ENCODE measurements at regions not wholly inside any gene's neighbourhood (a gene's known extent, or its start where the extent isn't known, plus 50 kb on each side); places are given as distances from the start of the nearest gene placed in this dataset.
"Not testable (repeated sequence)": the region's sequence is repeated elsewhere in the genome, so short reads cannot be mapped to it uniquely, and the experiment has no call there.

GRCh38 chr5:174937201-174938123, 213.1 kb downstream of the MSX2 start:
- peak; percentile 32 for DNase-seq
- 51% methylated on average over 5 of the region's 6 CpGs for WGBS (ENCODE audit: insufficient coverage)

GRCh38 chr5:174935854-174936474, 211.6 kb downstream of the MSX2 start:
- H3K4me1 ChIP-seq (ENCODE audit: control insufficient read depth, insufficient read depth, low read length) = no peaks in the 10 kb centered on the region
- DNase-seq = peak; percentile 56
- no peak overlapping the region for H3K4me3 ChIP-seq (ENCODE audit: low read length)
- WGBS (ENCODE audit: insufficient coverage) = 33% methylated on average over 3 of the region's 9 CpGs
- H3K36me3 ChIP-seq (ENCODE audit: control insufficient read depth, insufficient read depth, low read length) = no peaks in the 10 kb centered on the region
- H3K27me3 ChIP-seq (ENCODE audit: control insufficient read depth, insufficient read depth, low read length) = peaks cover 3% of the 10 kb centered on the region
- no peak overlapping the region for H3K27ac ChIP-seq (ENCODE audit: low read length)
- H3K9me3 ChIP-seq (replicated peaks; ENCODE audit: control insufficient read depth, low read depth, low read length) = no peaks in the 10 kb centered on the region

More at GRCh38 chr5:174937201-174938123, 213.1 kb downstream of the MSX2 start:
- H3K36me3 ChIP-seq (ENCODE audit: control insufficient read depth, insufficient read depth, low read length) = no peaks in the 10 kb centered on the region
- H3K4me3 ChIP-seq (ENCODE audit: low read length) = no peak overlapping the region
- H3K27ac ChIP-seq (ENCODE audit: low read length) = no peak overlapping the region
- H3K9me3 ChIP-seq (replicated peaks; ENCODE audit: control insufficient read depth, low read depth, low read length) = no peaks in the 10 kb centered on the region
- H3K4me1 ChIP-seq (ENCODE audit: control insufficient read depth, insufficient read depth, low read length) = no peaks in the 10 kb centered on the region
- H3K27me3 ChIP-seq (ENCODE audit: control insufficient read depth, insufficient read depth, low read length) = peaks cover 8% of the 10 kb centered on the region

GRCh38 chr5:174931033-174931432, 206.7 kb downstream of the MSX2 start:
- not testable (repeated sequence) for DNase-seq; H3K27me3 ChIP-seq (ENCODE audit: control insufficient read depth, insufficient read depth, low read length); H3K4me3 ChIP-seq (ENCODE audit: low read length); H3K27ac ChIP-seq (ENCODE audit: low read length); H3K4me1 ChIP-seq (ENCODE audit: control insufficient read depth, insufficient read depth, low read length); H3K36me3 ChIP-seq (ENCODE audit: control insufficient read depth, insufficient read depth, low read length); H3K9me3 ChIP-seq (replicated peaks; ENCODE audit: control insufficient read depth, low read depth, low read length)
- 100% methylated on average over 1 of the region's 4 CpGs for WGBS (ENCODE audit: insufficient coverage)

- H3K4me3 ChIP-seq (ENCODE audit: low read length) = no peak overlapping the region
- no peaks in the 10 kb centered on the region for H3K9me3 ChIP-seq (replicated peaks; ENCODE audit: control insufficient read depth, low read depth, low read length)
- H3K36me3 ChIP-seq (ENCODE audit: control insufficient read depth, insufficient read depth, low read length) = no peaks in the 10 kb centered on the region
- H3K4me1 ChIP-seq (ENCODE audit: control insufficient read depth, insufficient read depth, low read length) = no peaks in the 10 kb centered on the region
- H3K27ac ChIP-seq (ENCODE audit: low read length) = no peak overlapping the region
- WGBS (ENCODE audit: insufficient coverage) = no CpG with 5 or more reads among the region's 1 CpG
- DNase-seq = no peak
- no peaks in the 10 kb centered on the region for H3K27me3 ChIP-seq (ENCODE audit: control insufficient read depth, insufficient read depth, low read length)
These were observed 201.2 kb downstream of the MSX2 start for GRCh38 chr5:174925586-174925985.

GRCh38 chr5:174922955-174923354, 198.6 kb downstream of the MSX2 start:
- Histone ChIP-seq H3K4me1 (ENCODE audit: control insufficient read depth, insufficient read depth, low read length) (no peaks in the 10 kb centered on the region), H3K4me3 (ENCODE audit: low read length) (no peak overlapping the region), H3K27ac (ENCODE audit: low read length) (no peak overlapping the region), H3K36me3 (ENCODE audit: control insufficient read depth, insufficient read depth, low read length) (no peaks in the 10 kb centered on the region), H3K27me3 (ENCODE audit: control insufficient read depth, insufficient read depth, low read length) (no peaks in the 10 kb centered on the region), H3K9me3 (replicated peaks; ENCODE audit: control insufficient read depth, low read depth, low read length) (no peaks in the 10 kb centered on the region)
- WGBS (ENCODE audit: insufficient coverage) = 97% methylated on average over 15 of the region's 20 CpGs
- no peak for DNase-seq

- Histone ChIP-seq H3K4me3 (ENCODE audit: low read length) (no peak overlapping the region), H3K9me3 (replicated peaks; ENCODE audit: control insufficient read depth, low read depth, low read length) (no peaks in the 10 kb centered on the region), H3K36me3 (ENCODE audit: control insufficient read depth, insufficient read depth, low read length) (no peaks in the 10 kb centered on the region), H3K27me3 (ENCODE audit: control insufficient read depth, insufficient read depth, low read length) (no peaks in the 10 kb centered on the region), H3K4me1 (ENCODE audit: control insufficient read depth, insufficient read depth, low read length) (no peaks in the 10 kb centered on the region), H3K27ac (ENCODE audit: low read length) (no peak overlapping the region)
- 20% methylated on average over 3 of the region's 8 CpGs for WGBS (ENCODE audit: insufficient coverage)
- no peak for DNase-seq
These were observed 196.6 kb downstream of the MSX2 start for GRCh38 chr5:174920906-174921550.

GRCh38 chr5:174919351-174919750, 195.0 kb downstream of the MSX2 start:
- Histone ChIP-seq H3K36me3 (ENCODE audit: control insufficient read depth, insufficient read depth, low read length) (no peaks in the 10 kb centered on the region), H3K4me1 (ENCODE audit: control insufficient read depth, insufficient read depth, low read length) (peaks cover 6% of the 10 kb centered on the region), H3K27me3 (ENCODE audit: control insufficient read depth, insufficient read depth, low read length) (no peaks in the 10 kb centered on the region), H3K9me3 (replicated peaks; ENCODE audit: control insufficient read depth, low read depth, low read length) (no peaks in the 10 kb centered on the region), H3K27ac (ENCODE audit: low read length) (no peak overlapping the region), H3K4me3 (ENCODE audit: low read length) (no peak overlapping the region)
- no peak for DNase-seq
- no CpG with 5 or more reads among the region's 3 CpGs for WGBS (ENCODE audit: insufficient coverage)

- H3K27ac ChIP-seq (ENCODE audit: low read length) = no peak overlapping the region
- H3K4me1 ChIP-seq (ENCODE audit: control insufficient read depth, insufficient read depth, low read length) = peaks cover 6% of the 10 kb centered on the region
- H3K9me3 ChIP-seq (replicated peaks; ENCODE audit: control insufficient read depth, low read depth, low read length) = no peaks in the 10 kb centered on the region
- no peaks in the 10 kb centered on the region for H3K36me3 ChIP-seq (ENCODE audit: control insufficient read depth, insufficient read depth, low read length)
- no peak overlapping the region for H3K4me3 ChIP-seq (ENCODE audit: low read length)
- DNase-seq = no peak
- 60% methylated on average over 1 of the region's 1 CpG for WGBS (ENCODE audit: insufficient coverage)
- no peaks in the 10 kb centered on the region for H3K27me3 ChIP-seq (ENCODE audit: control insufficient read depth, insufficient read depth, low read length)
These were observed 194.3 kb downstream of the MSX2 start for GRCh38 chr5:174918655-174919054.

- 84% methylated on average over 6 of the region's 13 CpGs for WGBS (ENCODE audit: insufficient coverage)
- no peaks in the 10 kb centered on the region for H3K27me3 ChIP-seq (ENCODE audit: control insufficient read depth, insufficient read depth, low read length)
- no peaks in the 10 kb centered on the region for H3K36me3 ChIP-seq (ENCODE audit: control insufficient read depth, insufficient read depth, low read length)
- no peak overlapping the region for H3K4me3 ChIP-seq (ENCODE audit: low read length)
- H3K27ac ChIP-seq (ENCODE audit: low read length) = no peak overlapping the region
- no peak for DNase-seq
- H3K9me3 ChIP-seq (replicated peaks; ENCODE audit: control insufficient read depth, low read depth, low read length) = no peaks in the 10 kb centered on the region
- peaks cover 6% of the 10 kb centered on the region for H3K4me1 ChIP-seq (ENCODE audit: control insufficient read depth, insufficient read depth, low read length)
These were observed 193.7 kb downstream of the MSX2 start for GRCh38 chr5:174917976-174918554.

GRCh38 chr5:174917435-174917834, 193.1 kb downstream of the MSX2 start:
- WGBS (ENCODE audit: insufficient coverage) = 94% methylated on average over 6 of the region's 6 CpGs

More at GRCh38 chr5:174917435-174917834, 193.1 kb downstream of the MSX2 start:
- not testable (repeated sequence) for H3K27me3 ChIP-seq (ENCODE audit: control insufficient read depth, insufficient read depth, low read length); H3K36me3 ChIP-seq (ENCODE audit: control insufficient read depth, insufficient read depth, low read length); H3K9me3 ChIP-seq (replicated peaks; ENCODE audit: control insufficient read depth, low read depth, low read length); DNase-seq; H3K4me1 ChIP-seq (ENCODE audit: control insufficient read depth, insufficient read depth, low read length); H3K4me3 ChIP-seq (ENCODE audit: low read length); H3K27ac ChIP-seq (ENCODE audit: low read length)

All from muscle of leg (tissue), 3 donors.